ENCODE measurements at regions not wholly inside any gene's neighbourhood (a gene's known extent, or its start where the extent isn't known, plus 50 kb on each side); places are given as distances from the start of the nearest gene placed in this dataset.

- Histone ChIP-seq H3K36me3 (no peaks in the 10 kb centered on the region), H3K4me3 (no peak overlapping the region), H3K27me3 (no peaks in the 10 kb centered on the region), H3K4me1 (peaks cover 0 to 4% (median under 1%) of the 10 kb centered on the region in 3 donors), H3K27ac (no peak overlapping the region), H3K9me3 (no peaks in the 10 kb centered on the region)
- no peak for DNase-seq
- WGBS, 2 donors, result 84 to 100% methylated on average over 2 of the region's 2 CpGs
- intact Hi-C loops (cut with DNase I), result no loop called here
- no peak for TF ChIP-seq POLR2A (IDR thresholded peaks at IDR 0.05)
- TF ChIP-seq CTCF (IDR thresholded peaks at IDR 0.05), result no peak
These were observed 940.2 kb upstream of the CITED2 start for GRCh38 chr6:140314682-140315081.

GRCh38 chr6:140311146-140311545 is 936.7 kb upstream of the CITED2 start:
- H3K4me1 ChIP-seq, result no peaks in the 10 kb centered on the region
- H3K27ac ChIP-seq, result no peak overlapping the region
- no peaks in the 10 kb centered on the region for H3K27me3 ChIP-seq
- H3K4me3 ChIP-seq, result no peak overlapping the region
- H3K9me3 ChIP-seq, result no peaks in the 10 kb centered on the region
- H3K36me3 ChIP-seq, result no peaks in the 10 kb centered on the region
- intact Hi-C loops (cut with DNase I), result no loop called here
- DNase-seq, result no peak
- no peak for TF ChIP-seq POLR2A (IDR thresholded peaks at IDR 0.05)
- TF ChIP-seq CTCF (IDR thresholded peaks at IDR 0.05), result no peak

- 75 to 81% methylated on average over 3 to 8 of the region's 8 CpGs for WGBS, 2 donors
- no peak for TF ChIP-seq CTCF (IDR thresholded peaks at IDR 0.05)
- TF ChIP-seq POLR2A (IDR thresholded peaks at IDR 0.05), result no peak
- Histone ChIP-seq H3K36me3 (no peaks in the 10 kb centered on the region), H3K4me3 (no peak overlapping the region), H3K27ac (no peak overlapping the region), H3K27me3 (no peaks in the 10 kb centered on the region), H3K9me3 (no peaks in the 10 kb centered on the region), H3K4me1 (no peaks in the 10 kb centered on the region)
- intact Hi-C loops (cut with DNase I), result no loop called here
- DNase-seq, result no peak
These were observed 928.9 kb upstream of the CITED2 start for GRCh38 chr6:140303218-140303949.

GRCh38 chr6:140300331-140300730 is 925.9 kb upstream of the CITED2 start:
- no peak for DNase-seq
- WGBS, 2 donors, result 45 to 55% methylated on average over 1 of the region's 1 CpG
- Histone ChIP-seq H3K27ac (no peak overlapping the region), H3K4me3 (no peak overlapping the region), H3K27me3 (no peaks in the 10 kb centered on the region), H3K9me3 (no peaks in the 10 kb centered on the region), H3K36me3 (no peaks in the 10 kb centered on the region), H3K4me1 (no peaks in the 10 kb centered on the region)
- intact Hi-C loops (cut with DNase I), result no loop called here
- TF ChIP-seq POLR2A (IDR thresholded peaks at IDR 0.05), result no peak

GRCh38 chr6:140289186-140289585 is 914.7 kb upstream of the CITED2 start:
- Histone ChIP-seq H3K27me3 (no peaks in the 10 kb centered on the region), H3K4me1 (no peaks in the 10 kb centered on the region), H3K27ac (no peak overlapping the region), H3K9me3 (no peaks in the 10 kb centered on the region), H3K4me3 (no peak overlapping the region), H3K36me3 (no peaks in the 10 kb centered on the region)
- TF ChIP-seq POLR2A (IDR thresholded peaks at IDR 0.05), result no peak
- TF ChIP-seq CTCF (IDR thresholded peaks at IDR 0.05), result no peak
- intact Hi-C loops (cut with DNase I), result no loop called here
- no peak for DNase-seq
- 74 to 78% methylated on average over 3 of the region's 3 CpGs for WGBS, 2 donors
